Colonic mucosa (tissue), 4 donors: ENCODE measurements at regions not wholly inside any gene's neighbourhood (a gene's known extent, or its start where the extent isn't known, plus 50 kb on each side); places are given as distances from the start of the nearest gene placed in this dataset.

Source experiments
- DNase-seq: peaks from one replicate; pipeline ENCODE4 v3.0.0-alpha.2; 2020
- H3K27ac ChIP-seq: fragments of 200-600 bp; one replicate; pipeline ENCODE4 v1.8.0; 2021
- H3K27me3 ChIP-seq: fragments of 200-600 bp; one replicate; pipeline ENCODE4 v1.8.0; 2021
- H3K36me3 ChIP-seq: fragments of 200-600 bp; one replicate; pipeline ENCODE4 v1.8.0; 2021
- H3K4me1 ChIP-seq: fragments of 200-600 bp; one replicate; pipeline ENCODE4 v1.8.0; 2021; ENCODE audit warnings: mild to moderate bottlenecking
- H3K4me3 ChIP-seq: fragments of 200-600 bp; one replicate; pipeline ENCODE4 v1.8.0; 2021
- H3K9ac ChIP-seq, 2 donors: one replicate each; pipeline ENCODE4 v1.7.0; 2013; ENCODE audit warnings: control low read depth in 2 of 2, low read depth in 2 of 2, low read length in 2 of 2
- H3K9me3 ChIP-seq: fragments of 200-600 bp; one replicate; pipeline ENCODE4 v1.8.0; 2021
- CTCF ChIP-seq: fragments of 200-600 bp; IDR thresholded peaks from one replicate; pipeline ENCODE4 v1.8.0; 2022; ENCODE audit warnings: antibody characterized with exemption, mild to moderate bottlenecking
- intact Hi-C: fragments of 100-400 bp; cut with DNase I; formaldehyde crosslinking; loops from one replicate; pipeline ENCODE4 v1.14.1; 2022
- donor health status: healthy.
- donor health status: DM: no; HTN: no; CAD: no.
- donor health status: DM: no; HTN: no; CAD: no.

GRCh38 chr1:219105893-219106292 lies 67.8 kb upstream of the LYPLAL1 start:
- H3K27me3 ChIP-seq: no peaks in the 10 kb centered on the region
- no peak overlapping the region for H3K9ac ChIP-seq
- H3K4me3 ChIP-seq: no peak overlapping the region
- intact Hi-C loops: no loop called here
- H3K9me3 ChIP-seq: no peaks in the 10 kb centered on the region
- no peak for DNase-seq
- H3K36me3 ChIP-seq: no peaks in the 10 kb centered on the region
- TF ChIP-seq CTCF: no peak
- no peaks in the 10 kb centered on the region for H3K4me1 ChIP-seq
- H3K27ac ChIP-seq: no peak overlapping the region

GRCh38 chr1:219109424-219110018 lies 64.2 kb upstream of the LYPLAL1 start:
- intact Hi-C loops: no loop called here
- no peak for DNase-seq
- Histone ChIP-seq H3K4me1 (no peaks in the 10 kb centered on the region), H3K9ac (no peak overlapping the region), H3K27me3 (no peaks in the 10 kb centered on the region), H3K9me3 (no peaks in the 10 kb centered on the region), H3K36me3 (no peaks in the 10 kb centered on the region), H3K4me3 (no peak overlapping the region), H3K27ac (no peak overlapping the region)
- TF ChIP-seq CTCF: no peak

- intact Hi-C loops: no loop called here
- TF ChIP-seq CTCF: no peak
- H3K4me1 ChIP-seq: no peaks in the 10 kb centered on the region
Observed at GRCh38 chr1:219113261-219113660, 60.4 kb upstream of the LYPLAL1 start.

GRCh38 chr1:219114014-219114413 lies 59.7 kb upstream of the LYPLAL1 start:
- Histone ChIP-seq H3K27ac (no peak overlapping the region), H3K9me3 (no peaks in the 10 kb centered on the region), H3K27me3 (no peaks in the 10 kb centered on the region), H3K4me3 (no peak overlapping the region), H3K36me3 (no peaks in the 10 kb centered on the region), H3K9ac (no peak overlapping the region), H3K4me1 (no peaks in the 10 kb centered on the region)
- no peak for DNase-seq
- intact Hi-C loops: no loop called here
- no peak for TF ChIP-seq CTCF

More at GRCh38 chr1:219113261-219113660, 60.4 kb upstream of the LYPLAL1 start:
- Histone ChIP-seq H3K4me3 (no peak overlapping the region), H3K36me3 (no peaks in the 10 kb centered on the region), H3K27ac (no peak overlapping the region), H3K9ac (no peak overlapping the region), H3K9me3 (no peaks in the 10 kb centered on the region), H3K27me3 (no peaks in the 10 kb centered on the region)
- no peak for DNase-seq

- no peak overlapping the region for H3K4me3 ChIP-seq
- intact Hi-C loops: no loop called here
- H3K9me3 ChIP-seq: no peaks in the 10 kb centered on the region
- H3K4me1 ChIP-seq: no peaks in the 10 kb centered on the region
- H3K36me3 ChIP-seq: no peaks in the 10 kb centered on the region
- no peak overlapping the region for H3K27ac ChIP-seq
- no peak overlapping the region for H3K9ac ChIP-seq
- no peak for DNase-seq
- no peaks in the 10 kb centered on the region for H3K27me3 ChIP-seq
- no peak for TF ChIP-seq CTCF
Observed at GRCh38 chr1:219119839-219120238, 53.8 kb upstream of the LYPLAL1 start.
